Posterior cingulate gyrus (tissue), 11 donors: ENCODE measurements at regions not wholly inside any gene's neighbourhood (a gene's known extent, or its start where the extent isn't known, plus 50 kb on each side); places are given as distances from the start of the nearest gene placed in this dataset.

Experiments used
- DNase-seq, 10 donors: peaks; one replicate each; pipeline versions ENCODE4 v3.0.0 to v3.0.0-alpha.2; 2020 to 2021; ENCODE audit warnings: mixed read lengths in 3 of 10
- intact Hi-C: fragments of 100-400 bp; cut with DNase I; formaldehyde crosslinking; loops from one replicate; pipeline ENCODE4 v1.15.1; 2023

DNA sequence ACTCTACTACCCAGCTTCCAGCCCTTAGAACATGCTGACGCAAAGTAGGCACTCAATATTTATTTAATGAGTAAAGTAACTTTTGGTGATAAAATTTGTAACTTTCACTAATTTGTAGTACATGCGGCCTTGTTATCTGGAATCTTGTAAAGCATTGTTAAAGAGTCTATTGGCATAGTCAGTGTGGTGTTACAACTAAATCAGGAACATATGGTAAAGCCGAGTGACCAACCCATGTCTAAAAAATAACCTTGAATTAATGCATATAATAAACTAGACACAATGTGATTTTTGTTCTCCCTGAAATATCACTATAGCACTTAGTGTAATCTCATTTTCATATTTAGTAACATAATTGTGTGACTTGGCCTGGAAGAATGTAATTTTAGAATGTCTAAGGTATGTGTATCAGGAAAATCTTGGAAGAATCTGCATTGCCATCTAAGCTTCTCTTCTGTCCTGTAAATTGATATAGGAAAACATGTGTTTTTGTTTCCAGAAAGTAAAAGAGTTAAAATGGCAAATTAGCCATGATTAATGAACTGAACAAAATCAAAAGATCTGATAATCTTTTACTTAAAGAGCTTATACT is 256.7 kb upstream of the GNAI1 start:
- no peak for DNase-seq
- intact Hi-C loops: no loop called here

DNA sequence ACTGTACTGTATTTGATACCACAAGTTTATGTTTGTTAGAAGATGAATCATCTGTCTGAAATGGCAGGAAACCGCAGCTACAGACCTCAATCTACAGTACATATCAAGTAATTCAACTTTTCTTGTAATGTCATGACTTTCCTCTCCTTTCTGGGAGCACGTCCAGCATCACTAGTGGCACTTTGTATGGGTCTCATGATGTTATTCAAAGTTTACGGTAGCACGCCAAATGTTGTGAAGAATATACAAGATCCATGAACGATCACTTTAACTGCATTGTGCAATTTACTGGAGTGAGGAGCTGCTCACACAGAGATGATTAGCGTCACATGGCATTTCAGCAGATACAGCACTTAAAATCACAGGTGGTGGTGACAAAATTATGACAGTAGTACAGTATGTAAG is 257.8 kb upstream of the GNAI1 start:
- intact Hi-C loops: no loop called here

DNA sequence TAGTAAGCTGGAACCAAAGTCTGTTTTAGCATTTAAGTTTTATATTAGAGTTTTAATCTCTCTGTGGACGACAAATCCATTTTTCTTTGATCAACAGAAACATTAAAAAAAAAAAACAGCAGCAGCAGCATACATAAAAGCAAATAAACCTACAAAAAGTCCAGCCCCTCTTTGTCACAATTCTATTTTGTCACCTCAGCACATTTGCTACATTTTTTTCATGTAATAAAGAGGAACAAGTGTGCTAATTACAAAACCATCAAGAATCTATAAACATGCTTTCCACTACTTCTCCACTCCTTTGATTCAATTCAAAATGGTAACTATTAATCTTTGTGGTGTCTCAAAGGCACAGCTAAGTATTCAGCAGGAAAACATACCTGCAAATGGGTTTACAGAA is 259.8 kb upstream of the GNAI1 start:
- no peak for DNase-seq

More for the DNA sequence above, 257.8 kb upstream of the GNAI1 start:
- DNase-seq: no peak

DNA sequence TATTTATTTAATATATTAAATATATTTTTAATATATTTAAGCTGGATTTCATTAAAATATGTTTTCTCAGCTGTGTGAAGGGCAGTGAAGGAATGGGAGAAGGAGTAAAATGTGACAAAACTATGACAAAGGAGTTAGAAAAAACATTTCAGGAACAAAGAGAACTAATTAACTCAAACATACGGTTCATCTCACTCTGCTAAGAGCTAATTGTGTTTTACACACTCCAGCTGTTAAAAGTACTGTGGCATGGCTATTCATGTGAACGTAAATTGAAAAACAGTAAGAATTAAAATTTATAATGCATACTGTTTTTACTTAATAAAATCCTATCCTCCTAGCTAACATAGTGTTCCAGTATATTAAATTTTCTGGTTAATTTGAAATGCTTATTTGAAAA is 262.5 kb upstream of the GNAI1 start:
- intact Hi-C loops: no loop called here
- no peak for DNase-seq

More for the DNA sequence above, 259.8 kb upstream of the GNAI1 start:
- intact Hi-C loops: no loop called here

DNA sequence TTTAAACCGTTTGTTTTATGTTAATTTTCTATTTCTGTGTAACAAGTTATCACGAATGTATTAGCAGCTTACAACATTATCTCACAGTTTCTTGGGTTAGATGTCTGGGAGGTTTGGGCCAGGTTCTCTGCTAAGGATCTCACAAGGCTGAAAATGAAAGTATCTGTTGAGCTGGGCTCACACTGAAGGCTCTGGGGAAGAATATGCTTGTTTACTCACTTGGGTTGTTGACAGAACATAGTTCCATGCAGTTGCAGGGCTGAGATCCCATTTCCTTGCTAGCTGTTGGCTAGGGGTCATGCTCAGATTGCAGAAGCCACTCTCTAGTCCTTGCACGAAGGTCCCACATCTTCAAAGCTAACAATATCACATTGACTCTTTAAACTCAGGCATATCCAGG is 266.6 kb upstream of the GNAI1 start:
- intact Hi-C loops: no loop called here

DNA sequence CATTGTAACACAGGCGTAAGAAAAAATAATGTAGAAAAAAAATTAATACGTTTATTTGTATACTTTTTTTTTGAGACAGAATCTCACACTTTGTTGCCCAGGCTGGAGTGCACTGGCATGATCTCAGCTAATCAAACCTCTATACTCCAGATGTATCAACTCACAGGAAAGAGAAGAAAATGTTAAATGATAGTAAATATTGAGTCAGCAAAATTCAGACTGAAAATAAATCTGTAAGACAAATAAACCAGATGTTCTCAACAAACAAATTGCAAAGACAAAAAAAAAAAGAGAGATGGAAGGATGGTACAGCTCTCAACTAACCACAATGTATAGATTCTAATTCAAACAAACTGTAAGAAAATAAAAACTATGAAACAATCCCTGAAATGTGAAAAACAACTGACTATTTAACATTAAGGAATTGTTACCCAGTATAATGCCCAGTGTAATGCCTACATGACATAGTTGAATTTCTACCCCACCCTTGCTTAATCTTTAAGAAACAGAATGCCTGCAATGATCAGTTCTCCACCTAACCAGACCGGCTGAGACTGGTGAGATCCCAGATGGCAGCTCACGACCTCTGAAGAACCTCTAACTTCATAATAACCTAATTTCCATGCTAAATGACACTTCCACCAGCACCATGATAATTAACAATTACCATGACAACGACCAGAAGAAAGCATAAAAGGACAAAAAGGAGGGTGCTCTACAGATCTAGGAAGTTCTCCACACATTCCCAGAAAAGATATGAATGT is 272.0 kb upstream of the GNAI1 start:
- no peak for DNase-seq
- intact Hi-C loops: no loop called here

More for the DNA sequence above, 266.6 kb upstream of the GNAI1 start:
- no peak for DNase-seq

DNA sequence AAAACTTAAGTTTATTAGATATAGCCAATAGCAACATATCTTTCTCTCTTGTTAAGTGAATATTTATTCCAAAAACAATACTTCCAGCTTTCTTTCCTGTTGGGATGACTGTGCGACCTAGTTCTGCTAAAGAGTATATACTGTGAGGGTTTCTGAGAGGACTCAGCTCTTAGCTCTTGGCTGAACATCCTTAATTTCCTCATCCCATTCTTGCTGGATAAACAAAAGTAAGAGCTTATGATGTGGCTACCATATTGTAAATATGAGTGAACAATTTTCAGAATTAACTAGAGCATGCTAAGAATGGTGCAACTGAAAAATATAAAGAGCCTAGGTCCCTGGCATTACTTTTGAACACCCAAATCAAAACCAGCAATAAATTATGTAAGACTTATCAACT is 279.5 kb upstream of the GNAI1 start:
- intact Hi-C loops: no loop called here
- DNase-seq: no peak

DNA sequence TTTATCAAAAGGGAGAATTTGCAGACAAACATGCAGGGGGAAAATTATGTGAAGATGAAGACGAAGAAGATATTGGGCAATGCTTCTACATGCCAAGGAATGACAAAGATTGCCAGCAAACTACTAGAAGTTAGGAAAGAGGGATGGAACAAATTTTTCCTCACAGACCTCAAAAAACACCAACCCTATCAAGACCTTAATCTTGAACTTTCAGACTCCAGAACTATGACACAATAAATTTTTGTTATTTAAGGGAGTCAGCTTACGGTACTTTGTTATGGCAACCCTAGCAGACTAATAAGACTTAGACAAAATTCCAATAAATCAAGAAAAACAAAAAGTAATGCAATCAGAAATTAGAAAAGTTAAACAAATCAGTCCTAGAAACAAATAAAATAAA is 280.0 kb upstream of the GNAI1 start:
- DNase-seq: no peak
- intact Hi-C loops: no loop called here

DNA sequence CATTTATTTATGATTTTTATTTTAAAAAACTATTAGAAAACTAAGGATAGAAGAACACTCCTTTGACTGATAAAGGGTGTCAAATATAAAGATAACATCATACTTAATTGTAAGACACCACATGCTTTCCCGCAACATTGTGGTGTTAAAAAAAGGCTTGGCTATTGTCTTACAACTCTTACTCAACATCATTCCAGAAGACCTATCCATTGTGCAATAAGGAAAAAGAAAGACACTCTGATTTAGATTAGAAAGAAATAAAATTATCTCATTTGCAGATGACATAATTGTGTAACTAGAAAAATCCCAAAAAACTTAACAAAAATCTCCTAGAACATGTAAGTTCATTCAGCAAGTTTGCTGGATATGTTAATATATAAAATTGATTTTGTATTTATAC is 296.7 kb upstream of the GNAI1 start:
- no peak for DNase-seq
- intact Hi-C loops: no loop called here

DNA sequence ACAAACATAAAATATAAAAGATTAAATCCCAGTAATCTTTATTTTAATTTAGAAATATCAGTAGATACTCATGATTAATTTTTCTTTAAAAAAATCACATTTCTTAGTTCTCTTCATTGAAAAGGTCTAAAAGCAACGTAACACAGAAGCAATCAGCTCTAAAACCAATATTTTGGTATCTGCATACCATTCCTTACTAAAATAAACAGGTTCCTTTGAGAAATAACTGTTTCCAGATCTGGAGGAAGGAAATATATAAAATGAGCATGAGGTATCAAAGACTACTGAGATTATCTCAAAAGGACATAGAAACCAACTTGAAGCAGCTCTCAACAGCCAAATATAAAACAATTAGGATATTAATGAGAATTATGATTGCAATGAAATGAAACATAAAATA is 301.0 kb upstream of the GNAI1 start:
- no peak for DNase-seq
- intact Hi-C loops: no loop called here

DNA sequence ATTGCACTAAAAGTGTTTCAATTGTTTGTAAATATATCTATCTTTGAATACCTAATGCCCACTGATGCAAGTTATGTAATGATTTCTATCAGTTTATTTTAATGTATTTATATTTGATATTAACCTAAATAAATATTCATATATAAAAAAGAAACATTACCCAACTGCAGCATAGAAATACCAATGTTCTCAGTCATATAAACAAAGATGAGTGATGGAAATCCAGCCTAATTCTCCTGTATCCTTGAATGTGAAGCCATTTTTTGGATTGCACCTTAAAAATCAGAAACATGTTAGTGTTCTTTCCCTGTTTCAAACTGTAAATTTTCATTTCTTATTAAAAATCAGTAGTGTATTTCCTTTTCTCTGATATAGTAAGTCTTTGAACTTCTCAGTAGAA is 305.8 kb upstream of the GNAI1 start:
- intact Hi-C loops: no loop called here
- no peak for DNase-seq

DNA sequence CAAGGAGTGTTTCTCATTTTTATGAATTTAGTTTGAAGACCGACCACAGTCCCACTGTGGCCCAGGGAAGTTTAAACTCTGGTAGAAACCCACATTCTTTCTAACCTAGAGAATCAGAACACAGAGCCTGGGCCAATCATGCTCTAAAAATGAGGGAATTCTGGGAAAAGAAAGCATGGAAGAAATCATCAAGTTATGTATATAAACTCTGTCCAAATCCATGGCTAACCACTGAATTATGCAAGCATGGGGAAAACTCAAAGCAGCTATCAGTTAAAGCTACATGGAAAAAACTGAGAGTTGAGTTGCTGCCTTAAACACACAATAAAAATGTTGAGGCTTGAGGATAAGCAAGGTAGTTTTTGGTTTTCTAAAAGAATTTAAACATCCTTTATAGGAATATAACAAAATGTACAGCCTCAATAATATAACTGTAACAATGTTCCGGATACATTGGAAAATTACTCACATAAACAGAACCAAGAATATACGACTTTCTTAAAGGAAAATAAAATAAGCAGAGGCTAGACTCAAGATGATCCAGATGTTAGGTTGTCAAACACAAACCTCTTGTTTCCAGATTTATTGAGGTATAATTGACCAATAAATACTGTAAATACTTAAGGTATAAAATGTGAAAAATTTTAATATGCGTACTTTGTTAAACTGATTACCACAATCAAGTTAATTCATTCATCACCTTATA is 311.2 kb upstream of the GNAI1 start:
- intact Hi-C loops: no loop called here
- DNase-seq: no peak

DNA sequence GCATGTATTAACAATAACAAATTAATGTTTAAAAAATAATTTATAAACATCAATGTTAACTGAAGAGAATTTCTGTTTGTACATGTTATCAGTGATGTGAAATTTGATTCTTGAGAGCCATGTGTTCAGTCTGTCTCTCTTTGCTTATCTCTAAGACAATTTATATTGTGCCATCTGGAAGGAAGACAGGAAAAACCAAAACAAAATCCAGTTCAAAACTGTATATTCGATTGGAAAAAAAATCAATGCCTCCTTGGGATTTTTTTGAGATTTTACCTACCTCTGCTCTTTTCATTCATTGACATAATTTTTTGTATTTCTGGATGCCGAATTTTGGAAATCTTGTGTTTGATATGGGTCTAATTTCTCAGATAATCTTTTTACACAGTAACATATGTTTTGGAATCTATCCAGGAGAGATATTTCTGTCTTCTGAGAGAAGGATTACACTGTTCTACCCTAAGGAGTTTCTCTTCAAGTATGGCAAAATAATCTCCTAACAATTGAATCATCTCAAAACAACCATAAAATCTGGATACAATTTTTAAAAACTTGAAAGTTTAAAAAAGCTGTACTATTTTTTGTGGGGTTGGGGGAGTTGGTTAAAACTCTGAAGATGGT is 311.9 kb upstream of the GNAI1 start:
- no peak for DNase-seq
- intact Hi-C loops: no loop called here

DNA sequence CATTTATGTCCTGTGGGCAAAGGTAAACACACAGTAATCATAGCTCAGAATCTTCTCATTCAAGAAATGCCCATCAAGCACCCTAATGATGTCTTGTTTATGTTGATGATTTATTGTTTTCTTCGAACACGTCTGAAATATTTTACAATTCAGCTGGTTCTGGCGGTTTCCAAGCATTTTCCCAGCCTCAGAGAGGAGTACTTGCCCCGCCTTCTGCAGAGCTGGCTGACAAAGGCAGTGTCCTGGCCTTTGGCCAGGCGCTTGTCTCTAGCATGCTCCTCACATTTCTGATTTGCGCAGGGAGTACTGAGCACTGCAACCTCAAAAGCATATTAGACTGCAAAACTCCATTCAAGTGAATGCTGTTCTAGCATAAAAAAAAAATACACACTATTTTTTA is 314.2 kb upstream of the GNAI1 start:
- intact Hi-C loops: no loop called here
- DNase-seq: peak; percentile 14 to 91 (median 47)

DNA sequence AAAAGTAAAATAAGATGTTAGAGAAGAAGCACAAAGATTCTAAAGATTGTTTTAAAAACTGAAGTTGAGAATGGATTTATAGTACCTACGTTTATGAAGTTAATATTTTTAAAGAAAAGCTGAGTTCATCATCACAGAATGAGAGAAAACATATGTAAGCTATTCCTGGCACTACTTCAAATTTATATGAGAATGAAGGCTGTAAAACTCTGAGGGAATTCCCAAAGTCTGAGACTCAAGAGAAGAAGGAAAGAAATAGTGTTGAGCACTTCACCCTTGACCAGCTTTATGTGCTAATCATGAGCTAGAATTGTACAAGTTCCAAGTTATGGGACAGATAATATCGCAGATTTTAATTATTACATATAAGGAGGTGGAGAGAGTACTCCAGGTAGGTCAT is 323.7 kb upstream of the GNAI1 start:
- intact Hi-C loops: no loop called here
- DNase-seq: no peak

DNA sequence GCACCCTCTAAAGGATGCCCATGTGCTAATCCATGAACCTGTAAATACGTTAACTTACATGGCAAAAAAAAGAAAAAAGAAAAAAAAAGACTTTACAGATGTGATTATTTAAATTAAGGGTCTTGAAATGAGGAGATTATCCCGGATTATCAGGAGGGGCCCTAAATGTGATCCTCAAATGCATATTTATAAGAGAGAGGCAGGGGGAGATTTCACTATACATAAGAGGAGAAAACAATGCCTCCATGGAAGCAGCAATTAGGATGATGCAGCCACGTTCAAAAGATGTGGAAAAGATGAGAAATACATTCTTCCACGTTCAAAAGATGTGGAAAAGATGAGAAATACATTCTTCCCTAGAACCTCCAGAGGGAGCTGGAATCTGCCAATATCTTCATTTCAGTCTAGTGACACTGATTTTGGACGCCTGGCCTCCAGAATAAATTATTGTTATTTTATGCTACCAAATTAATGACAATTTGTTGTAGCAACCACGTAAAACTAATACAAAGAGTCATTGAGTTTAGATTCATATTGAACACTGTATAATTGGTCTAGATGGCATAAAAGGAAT is 328.4 kb upstream of the GNAI1 start:
- no peak for DNase-seq
- intact Hi-C loops: loop anchor here (5.0 kb wide), 1 partner anchor 211 kb away; no protein-coding TSS in a partner anchor

DNA sequence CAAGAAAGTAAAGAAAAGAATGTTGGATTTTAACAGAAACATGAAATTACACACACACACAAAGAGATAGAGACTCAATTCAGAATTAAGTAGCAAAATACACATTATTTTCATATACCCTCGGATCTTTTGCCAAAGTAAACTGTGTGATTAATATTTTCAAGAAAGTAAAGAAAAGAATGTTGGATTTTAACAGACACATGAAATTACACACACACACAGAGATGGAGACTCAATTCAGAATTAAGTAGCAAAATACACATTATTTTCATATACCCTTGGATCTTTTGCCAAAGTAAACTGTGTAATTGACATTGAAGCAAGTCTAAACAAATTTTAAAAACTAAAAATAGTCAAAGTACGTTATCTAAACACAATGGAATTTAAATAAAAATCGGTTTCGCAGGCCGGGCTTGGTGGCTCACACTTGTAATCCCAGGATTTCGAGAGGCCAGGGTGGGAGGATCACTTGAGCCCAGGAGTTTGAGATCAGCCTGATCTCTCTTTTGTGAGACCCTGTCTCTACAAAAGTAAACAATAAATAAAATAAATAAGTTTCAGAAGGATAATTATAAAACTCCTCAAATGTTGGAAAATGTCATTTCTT is 337.3 kb upstream of the MAGI2 start:
- intact Hi-C loops: no loop called here
- DNase-seq: no peak

DNA sequence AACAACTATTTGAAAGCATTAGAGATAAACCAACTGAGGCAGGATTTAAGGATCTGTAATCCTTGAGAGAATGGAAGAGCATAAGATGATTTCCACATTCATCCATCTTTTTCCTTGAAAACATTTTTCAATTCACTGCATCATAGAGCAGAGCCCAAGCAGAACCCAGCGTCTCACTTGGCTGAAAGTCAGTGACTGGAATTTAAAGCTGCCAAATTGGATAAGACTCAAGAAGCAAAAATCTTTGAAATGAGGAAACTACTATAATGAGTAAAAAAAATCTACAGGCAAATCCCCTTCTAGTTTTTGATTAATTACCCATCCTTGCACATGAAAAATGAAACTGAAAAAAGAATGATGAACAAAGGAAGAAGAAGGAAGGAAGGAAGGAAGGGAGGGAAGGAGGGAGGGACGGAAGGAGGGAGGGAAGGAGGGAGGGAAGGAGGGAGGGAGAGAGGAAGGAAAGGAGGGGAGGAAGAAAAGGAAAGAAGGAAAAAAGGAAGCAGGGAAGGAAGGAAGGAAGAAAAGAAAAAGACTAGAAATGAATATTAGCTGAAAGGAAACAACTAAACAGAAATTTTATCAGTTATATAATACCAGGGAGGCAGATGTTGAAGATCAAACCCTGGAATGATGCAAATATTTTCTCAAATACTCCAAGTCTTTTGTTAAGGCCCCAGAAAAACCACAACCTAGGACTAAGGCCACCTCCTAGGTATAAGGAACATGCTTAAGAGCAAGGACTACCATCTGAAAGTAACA is 336.3 kb upstream of the MAGI2 start:
- DNase-seq: no peak
- intact Hi-C loops: no loop called here

DNA sequence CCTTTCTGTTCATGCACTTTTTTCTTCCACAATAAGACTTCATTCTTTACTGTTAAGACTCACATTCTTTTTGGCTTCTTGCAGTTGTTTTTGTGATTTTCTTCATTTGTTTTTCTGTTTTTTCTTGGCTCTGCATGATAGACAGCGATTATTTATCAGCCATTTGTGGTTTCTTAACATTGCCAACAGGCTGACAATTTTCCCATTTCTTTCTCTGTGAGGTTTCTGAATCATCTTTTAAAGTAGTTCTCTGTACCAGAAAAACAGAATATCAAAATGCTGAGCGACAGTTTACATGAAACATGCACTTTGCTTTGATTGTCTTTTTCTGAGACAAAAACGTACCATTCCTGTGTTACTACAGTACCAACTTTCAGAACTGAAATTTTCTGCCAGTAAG is 334.2 kb upstream of the MAGI2 start:
- intact Hi-C loops: no loop called here
- DNase-seq: no peak

DNA sequence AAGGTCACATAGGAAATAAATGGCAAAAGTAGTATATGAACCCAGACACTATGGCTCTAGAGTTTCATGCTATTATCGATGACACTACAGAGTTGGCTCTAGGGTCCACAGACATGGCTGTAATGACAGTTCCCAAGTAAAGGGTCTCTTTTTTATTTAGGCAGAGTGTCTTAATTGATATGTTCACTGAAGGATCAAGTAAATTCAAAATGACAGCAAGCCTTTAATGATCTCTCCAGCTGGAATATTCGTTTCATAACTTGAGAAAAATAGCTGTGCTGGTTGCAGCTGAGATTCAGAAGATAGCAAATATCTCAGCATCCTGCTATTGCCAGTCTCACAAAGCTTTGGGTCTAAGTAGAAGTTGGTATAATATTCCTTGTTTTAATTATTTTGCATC is 333.6 kb upstream of the MAGI2 start:
- no peak for DNase-seq
- intact Hi-C loops: no loop called here
